Uterus (tissue), 3 donors: ENCODE measurements at regions not wholly inside any gene's neighbourhood (a gene's known extent, or its start where the extent isn't known, plus 50 kb on each side); places are given as distances from the start of the nearest gene placed in this dataset.

Source experiments
- DNase-seq, 2 donors: peaks; one replicate each; pipeline ENCODE4 v3.0.0-alpha.2; 2019 to 2020
- H3K27ac ChIP-seq, 2 donors: fragments of 200-600 bp; sonication (generic); 1 replicate in 1 of 2; 2 replicates in 1 of 2; pipeline ENCODE4 v1.5.1; 2016 to 2018
- H3K27me3 ChIP-seq, 2 donors: fragments of 200-600 bp; sonication (generic); one replicate each; pipeline ENCODE4 v1.5.1; 2018 to 2019; ENCODE audit warnings: control low read depth in 1 of 2
- H3K36me3 ChIP-seq, 2 donors: fragments of 200-600 bp; sonication (generic); one replicate each; pipeline ENCODE4 v1.5.1; 2019; ENCODE audit warnings: control low read depth in 1 of 2
- H3K4me1 ChIP-seq, 2 donors: fragments of 200-600 bp; sonication (generic); one replicate each; pipeline ENCODE4 v1.5.1; 2018 to 2019; ENCODE audit warnings: control low read depth in 1 of 2
- H3K4me3 ChIP-seq, 2 donors: fragments of 200-600 bp; sonication (generic); 1 replicate in 1 of 2; 2 replicates in 1 of 2; pipeline ENCODE4 v1.5.1; 2018 to 2019; ENCODE audit warnings: mild to moderate bottlenecking in 1 of 2
- H3K9me3 ChIP-seq, 2 donors: fragments of 200-600 bp; sonication (generic); one replicate each; pipeline ENCODE4 v1.5.1; 2019; ENCODE audit warnings: control low read depth in 1 of 2
- POLR2A ChIP-seq, 2 donors: fragments of 450-650 bp; IDR thresholded peaks; one replicate each; pipeline ENCODE4 v1.6.1; 2016; ENCODE audit warnings: antibody characterized with exemption in 2 of 2, mild to moderate bottlenecking in 1 of 2, moderate library complexity in 1 of 2
- intact Hi-C: fragments of 100-400 bp; cut with DNase I; formaldehyde crosslinking; loops from one replicate; pipeline ENCODE4 v1.15.1; 2023; ENCODE audit warnings: low total_unique reads
- TF ChIP-seq, protein P1 (sequence below), 4 experiments: fragments of 200-600 bp in 2 of 4; fragments of 450-650 bp in 2 of 4; sonication (generic) in 2 of 4; IDR thresholded peaks; one replicate each; pipeline ENCODE4 v1.5.1; 2016 to 2019; ENCODE audit warnings: antibody characterized with exemption in 4 of 4, mild to moderate bottlenecking in 2 of 4, moderate library complexity in 1 of 4
- donor health status: DM: yes; HTN: yes; CAD: no.

DNA sequence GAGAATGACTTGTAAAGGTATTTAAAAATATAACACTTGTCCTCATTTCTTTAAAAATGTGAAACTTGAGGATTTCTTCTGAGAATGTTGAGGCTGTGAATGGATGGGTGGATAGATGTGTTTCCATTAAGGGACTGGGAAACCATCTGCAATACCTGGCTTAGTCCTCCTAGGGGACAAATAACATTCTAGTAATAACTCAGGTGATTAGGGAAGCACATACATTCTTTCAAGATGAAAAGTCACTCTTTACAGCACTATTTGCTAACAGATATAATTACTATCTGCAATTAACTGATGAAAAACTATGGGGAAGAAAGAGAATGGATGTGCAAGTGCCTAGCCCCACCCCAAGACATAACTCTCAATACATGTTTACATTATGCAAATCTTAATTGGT lies 542.3 kb downstream of the CD83 start:
- no peak for TF ChIP-seq POLR2A (IDR thresholded peaks at IDR 0.05)
- TF ChIP-seq, protein P1, sequence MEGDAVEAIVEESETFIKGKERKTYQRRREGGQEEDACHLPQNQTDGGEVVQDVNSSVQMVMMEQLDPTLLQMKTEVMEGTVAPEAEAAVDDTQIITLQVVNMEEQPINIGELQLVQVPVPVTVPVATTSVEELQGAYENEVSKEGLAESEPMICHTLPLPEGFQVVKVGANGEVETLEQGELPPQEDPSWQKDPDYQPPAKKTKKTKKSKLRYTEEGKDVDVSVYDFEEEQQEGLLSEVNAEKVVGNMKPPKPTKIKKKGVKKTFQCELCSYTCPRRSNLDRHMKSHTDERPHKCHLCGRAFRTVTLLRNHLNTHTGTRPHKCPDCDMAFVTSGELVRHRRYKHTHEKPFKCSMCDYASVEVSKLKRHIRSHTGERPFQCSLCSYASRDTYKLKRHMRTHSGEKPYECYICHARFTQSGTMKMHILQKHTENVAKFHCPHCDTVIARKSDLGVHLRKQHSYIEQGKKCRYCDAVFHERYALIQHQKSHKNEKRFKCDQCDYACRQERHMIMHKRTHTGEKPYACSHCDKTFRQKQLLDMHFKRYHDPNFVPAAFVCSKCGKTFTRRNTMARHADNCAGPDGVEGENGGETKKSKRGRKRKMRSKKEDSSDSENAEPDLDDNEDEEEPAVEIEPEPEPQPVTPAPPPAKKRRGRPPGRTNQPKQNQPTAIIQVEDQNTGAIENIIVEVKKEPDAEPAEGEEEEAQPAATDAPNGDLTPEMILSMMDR (IDR thresholded peaks at IDR 0.05) = no peak
- Histone ChIP-seq H3K27me3 (no peaks in the 10 kb centered on the region), H3K9me3 (no peaks in the 10 kb centered on the region), H3K4me3 (no peak overlapping the region), H3K36me3 (no peaks in the 10 kb centered on the region), H3K27ac (no peak overlapping the region), H3K4me1 (no peaks in the 10 kb centered on the region)
- intact Hi-C loops = no loop called here
- no peak for DNase-seq

GRCh38 chr6:14660806-14661579 lies 543.4 kb downstream of the CD83 start:
- Histone ChIP-seq H3K27me3 (no peaks in the 10 kb centered on the region), H3K4me1 (no peaks in the 10 kb centered on the region), H3K27ac (no peak overlapping the region), H3K36me3 (no peaks in the 10 kb centered on the region), H3K4me3 (no peak overlapping the region), H3K9me3 (no peaks in the 10 kb centered on the region)
- intact Hi-C loops = no loop called here
- no peak for DNase-seq
- TF ChIP-seq, protein P1 (IDR thresholded peaks at IDR 0.05) = no peak
- no peak for TF ChIP-seq POLR2A (IDR thresholded peaks at IDR 0.05)

- Histone ChIP-seq H3K27me3 (no peaks in the 10 kb centered on the region), H3K4me3 (no peak overlapping the region), H3K27ac (no peak overlapping the region), H3K4me1 (no peaks in the 10 kb centered on the region), H3K36me3 (no peaks in the 10 kb centered on the region), H3K9me3 (no peaks in the 10 kb centered on the region)
- DNase-seq = no peak
- TF ChIP-seq, protein P1 (IDR thresholded peaks at IDR 0.05) = no peak
- TF ChIP-seq POLR2A (IDR thresholded peaks at IDR 0.05) = no peak
- intact Hi-C loops = no loop called here
Measured at GRCh38 chr6:14661691-14662090, 544.1 kb downstream of the CD83 start.

GRCh38 chr6:14664112-14664601 lies 546.6 kb downstream of the CD83 start:
- no peak for DNase-seq
- Histone ChIP-seq H3K27me3 (no peaks in the 10 kb centered on the region), H3K36me3 (no peaks in the 10 kb centered on the region), H3K4me1 (no peaks in the 10 kb centered on the region), H3K9me3 (no peaks in the 10 kb centered on the region), H3K4me3 (no peak overlapping the region), H3K27ac (no peak overlapping the region)
- TF ChIP-seq POLR2A (IDR thresholded peaks at IDR 0.05) = no peak
- TF ChIP-seq, protein P1 (IDR thresholded peaks at IDR 0.05) = no peak
- intact Hi-C loops = no loop called here

GRCh38 chr6:14664621-14665315 lies 547.2 kb downstream of the CD83 start:
- no peaks in the 10 kb centered on the region for H3K36me3 ChIP-seq
- H3K4me3 ChIP-seq = no peak overlapping the region
- TF ChIP-seq POLR2A (IDR thresholded peaks at IDR 0.05) = no peak
- TF ChIP-seq, protein P1 (IDR thresholded peaks at IDR 0.05) = no peak
- H3K9me3 ChIP-seq = no peaks in the 10 kb centered on the region
- H3K4me1 ChIP-seq = no peaks in the 10 kb centered on the region
- H3K27ac ChIP-seq = no peak overlapping the region
- DNase-seq = no peak
- no peaks in the 10 kb centered on the region for H3K27me3 ChIP-seq
- intact Hi-C loops = no loop called here
